Hematopoietic multipotent progenitor cell treated with erythropoietin and hydrocortisone succinate and interleukin-3 and kit ligand, for 8 days (in vitro differentiated cells): ENCODE measurements at regions not wholly inside any gene's neighbourhood (a gene's known extent, or its start where the extent isn't known, plus 50 kb on each side); places are given as distances from the start of the nearest gene placed in this dataset.
"Not testable (repeated sequence)": the region's sequence is repeated elsewhere in the genome, so short reads cannot be mapped to it uniquely, and the experiment has no call there.

Source experiments
- DNase-seq: peaks from one replicate; pipeline ENCODE4 v3.0.0-alpha.2; 2015

DNA sequence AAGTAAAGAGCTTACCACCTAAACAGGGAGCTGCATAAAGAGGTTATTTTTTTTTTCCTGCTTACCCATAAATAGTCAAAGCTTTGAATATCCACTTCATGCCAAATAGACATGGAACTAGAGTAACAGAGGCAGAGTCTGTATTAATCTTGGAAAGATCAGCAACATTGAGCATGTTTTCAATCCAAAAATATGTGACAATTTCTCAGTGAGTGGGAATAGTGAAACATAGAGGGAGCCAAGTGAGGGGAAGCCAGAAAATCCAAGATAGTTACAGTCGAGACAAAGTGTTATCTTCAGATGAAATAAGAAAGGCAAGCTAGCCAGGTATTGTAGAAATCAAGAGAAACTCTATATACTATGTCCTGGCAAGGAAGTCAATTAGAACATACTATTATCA, 122.3 kb upstream of the TACR3 start:
- DNase-seq: no peak

DNA sequence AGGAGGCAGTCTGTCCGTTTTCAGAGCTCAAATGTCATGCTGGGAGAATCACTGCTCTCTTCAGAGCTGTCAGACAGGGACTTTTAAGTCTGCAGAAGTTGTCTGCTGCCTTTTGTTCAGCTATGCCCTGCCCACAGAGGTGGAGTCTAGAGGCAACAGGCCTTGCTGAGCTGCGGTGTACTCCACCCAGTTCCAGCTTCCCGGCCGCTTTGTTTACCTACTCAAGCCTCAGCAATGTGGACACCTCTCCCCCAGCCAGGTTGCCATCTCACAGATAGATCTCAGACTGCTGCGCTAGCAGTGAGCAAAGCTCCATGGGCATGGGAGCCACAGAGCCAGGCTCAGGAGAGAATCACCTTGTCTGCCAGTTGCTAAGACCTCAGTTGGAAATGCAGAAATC, 90.5 kb upstream of the TACR3 start:
- not testable (repeated sequence) for DNase-seq

DNA sequence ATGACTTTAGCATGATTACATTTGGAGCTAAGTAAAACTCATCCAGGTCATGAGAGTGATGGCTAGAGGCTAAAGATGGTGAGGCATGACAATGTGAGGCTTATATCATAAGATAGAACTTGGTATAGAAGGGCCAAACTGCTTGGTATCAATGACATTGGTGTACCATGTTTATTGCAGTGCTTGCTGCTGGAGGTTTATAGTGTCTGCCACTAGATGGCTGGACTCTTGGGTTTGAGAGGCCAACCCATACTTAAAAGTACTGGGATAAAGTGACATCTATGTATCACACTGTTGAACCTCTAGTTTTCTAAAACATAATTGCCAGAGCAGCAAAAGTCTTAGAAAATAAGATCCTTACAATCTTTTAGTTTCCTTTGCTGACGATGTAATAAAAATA, 83.0 kb upstream of the TACR3 start:
- no peak for DNase-seq

DNA sequence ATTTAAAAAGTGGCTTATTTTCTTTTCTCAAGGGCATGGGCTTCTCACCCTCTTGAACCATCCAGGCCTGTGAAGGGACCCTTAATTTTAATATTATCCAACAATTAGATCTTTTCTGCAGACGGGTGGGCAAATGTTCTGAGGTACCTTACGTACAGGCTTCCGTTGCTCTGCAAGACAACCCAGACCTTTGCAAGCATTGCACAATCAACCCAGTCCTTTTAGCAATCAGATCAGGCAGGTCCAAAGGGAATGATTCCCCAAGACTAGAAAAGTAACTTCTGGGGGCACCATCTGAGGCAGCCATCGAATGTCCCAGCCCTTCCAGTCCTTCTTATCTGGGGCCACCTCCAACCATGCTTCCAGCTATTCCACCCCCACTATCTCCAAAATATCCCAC, 67.3 kb upstream of the TACR3 start:
- DNase-seq: no peak

DNA sequence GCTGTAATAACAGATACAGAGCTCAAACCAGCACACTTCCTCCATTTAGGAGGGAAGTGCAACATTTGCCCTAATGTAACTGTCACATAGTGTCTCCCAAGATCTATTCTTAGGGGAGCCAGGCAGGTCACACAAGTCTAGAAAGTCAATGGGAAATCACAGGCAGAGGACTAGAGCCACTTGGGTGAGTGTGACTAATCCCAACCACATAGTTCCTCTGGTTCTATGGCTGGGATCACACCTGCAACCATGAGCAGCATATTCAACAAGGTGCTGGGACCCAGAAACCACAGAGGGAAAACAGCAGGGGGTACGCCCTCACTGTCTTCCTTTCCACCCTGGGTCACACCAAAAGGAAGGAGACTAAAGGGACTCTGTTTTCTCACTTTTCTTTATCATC, 66.8 kb upstream of the TACR3 start:
- no peak for DNase-seq

DNA sequence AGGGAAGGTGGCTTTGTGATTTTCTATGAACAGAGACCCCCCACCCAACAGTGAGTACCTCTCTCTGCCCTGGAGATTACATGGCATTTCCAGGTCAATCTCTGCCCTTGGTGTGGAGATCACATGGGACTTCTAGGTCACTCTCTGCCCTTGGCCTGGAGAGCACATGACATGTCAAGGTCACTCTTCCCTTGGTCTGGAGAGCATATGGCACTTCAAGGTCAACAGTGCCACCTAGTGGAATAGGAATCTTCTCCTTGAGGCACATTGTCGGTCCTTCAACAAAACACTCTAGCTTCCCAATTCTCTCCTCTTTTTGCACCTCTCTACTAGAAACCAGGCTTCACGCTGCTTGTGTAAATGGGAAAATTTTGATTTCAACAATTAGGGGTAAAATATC, 66.2 kb upstream of the TACR3 start:
- peak; percentile 56 for DNase-seq

DNA sequence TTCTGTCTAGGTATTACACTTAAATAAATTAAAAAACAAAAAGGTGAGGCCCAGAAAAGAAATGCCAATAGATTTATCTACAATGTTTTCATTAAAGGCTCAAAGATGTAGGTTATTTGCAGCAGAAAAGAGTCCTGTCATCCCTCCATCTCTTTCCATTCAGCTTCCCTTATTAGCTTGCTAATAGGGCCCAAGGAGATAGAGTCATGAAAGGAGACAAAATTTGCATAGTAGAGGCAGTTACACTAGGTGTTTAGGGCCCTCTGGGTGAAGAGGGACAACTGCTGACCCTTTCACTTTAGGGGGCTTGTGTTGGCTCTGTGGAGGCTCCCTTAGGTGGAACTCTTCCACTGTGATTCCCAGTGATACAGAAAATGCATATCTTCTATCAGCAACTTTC, 58.4 kb upstream of the TACR3 start:
- no peak for DNase-seq

DNA sequence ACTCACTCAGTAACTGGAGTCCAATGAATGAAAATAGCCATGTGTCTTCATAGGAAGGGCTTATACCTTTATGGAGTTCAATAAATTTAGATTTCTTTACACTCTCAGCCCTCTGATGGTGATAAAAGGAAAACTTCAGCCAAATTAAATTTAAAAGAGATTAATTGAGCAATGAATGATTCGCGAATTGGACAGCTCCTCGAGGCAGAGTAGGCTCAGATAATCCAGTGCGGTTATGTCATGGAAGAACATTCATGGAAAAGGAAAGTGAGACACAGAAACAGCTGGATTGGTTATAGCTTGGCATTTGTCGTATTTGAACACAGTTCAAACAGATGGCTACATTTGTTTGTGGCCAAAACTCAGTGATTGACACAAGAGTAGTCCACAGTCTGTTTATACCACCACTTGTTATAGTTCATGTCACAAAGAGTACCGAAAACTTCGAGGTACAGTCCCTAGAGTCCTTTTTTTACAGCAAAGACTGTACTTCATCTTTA, 54.6 kb upstream of the TACR3 start:
- DNase-seq: no peak

DNA sequence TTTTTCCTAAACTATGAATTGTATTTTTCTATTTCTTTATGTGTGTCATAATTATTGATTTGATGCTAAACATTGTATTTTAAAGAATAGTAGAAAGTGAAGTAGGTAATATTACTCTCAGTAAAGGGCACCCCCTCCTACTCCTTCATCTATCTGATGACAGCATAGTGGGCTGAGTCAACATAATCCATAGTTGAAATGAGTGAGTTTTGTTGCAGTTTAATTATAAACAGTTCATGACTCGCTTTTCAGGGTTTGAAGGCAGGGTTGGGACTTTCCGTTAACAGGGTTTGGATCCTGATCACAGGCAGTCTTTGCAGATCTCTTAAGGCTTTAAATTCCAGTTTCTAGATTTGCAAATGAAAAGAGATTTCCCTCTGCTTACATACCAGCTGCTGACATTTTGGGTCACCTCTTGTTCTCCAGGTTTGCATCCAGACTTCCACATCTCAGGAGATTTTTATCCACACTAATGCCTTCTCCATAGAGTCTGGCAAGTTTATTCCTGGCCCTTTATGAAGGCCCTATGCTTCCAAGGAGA, 54.0 kb upstream of the TACR3 start:
- DNase-seq: no peak
